PC-9 (cell line): ENCODE measurements at regions not wholly inside any gene's neighbourhood (a gene's known extent, or its start where the extent isn't known, plus 50 kb on each side); places are given as distances from the start of the nearest gene placed in this dataset.
A peak's percentile ranks its signal among the peaks of the same experiment; 100 is the strongest.

Experiments
- BruUV-seq: library from RNA; stranded (reverse); fragments of 400-500 nt; replicated peaks from 2 replicates; lab custom pipeline; 2021; lab: Mats Ljungman, UMichigan
- CTCF ChIA-PET: fragments of 300-600 bp; sonication (Branson Sonifier 250); formaldehyde crosslinking; loops from one replicate; lab custom pipeline; 2022; ENCODE audit warnings: antibody characterized with exemption; lab: Charles Lee
- POLR2A ChIA-PET: fragments of 300-600 bp; sonication (Branson Sonifier 250); formaldehyde crosslinking; loops from one replicate; lab custom pipeline; 2022; ENCODE audit warnings: antibody characterized with exemption; ENCODE audit not compliant: unreplicated experiment; lab: Charles Lee
- DNase-seq, 2 experiments: peaks; one replicate each; pipeline versions ENCODE4 v3.0.0 to v3.0.0-alpha.2; 2015 to 2022; ENCODE audit warnings: mixed read lengths in 1 of 2
- H2AFZ ChIP-seq: fragments of 200-600 bp; sonication (generic); 2 replicates; pipeline ENCODE4 v1.8.1; 2017; ENCODE audit warnings: antibody characterized with exemption
- H3F3A ChIP-seq: fragments of 200-600 bp; sonication (generic); 2 replicates; pipeline ENCODE4 v1.8.1; 2017; ENCODE audit warnings: antibody characterized with exemption, mild to moderate bottlenecking, low read depth; ENCODE audit not compliant: insufficient read depth
- H3K27ac ChIP-seq: fragments of 200-600 bp; sonication (generic); 2 replicates; pipeline ENCODE4 v1.6.1; 2016; ENCODE audit warnings: mixed run types
- H3K27me3 ChIP-seq: fragments of 200-600 bp; sonication (generic); 2 replicates; pipeline ENCODE4 v1.6.1; 2016; ENCODE audit warnings: low read depth, mixed run types; ENCODE audit not compliant: insufficient read depth
- H3K36me3 ChIP-seq: fragments of 200-600 bp; sonication (generic); 2 replicates; pipeline ENCODE4 v1.6.1; 2016; ENCODE audit warnings: low read depth, mixed run types
- H3K4me1 ChIP-seq: fragments of 200-600 bp; sonication (generic); replicated peaks from 2 replicates; pipeline ENCODE4 v1.6.1; 2016; ENCODE audit warnings: mixed run types; ENCODE audit not compliant: insufficient read depth
- H3K4me2 ChIP-seq: fragments of 200-600 bp; sonication (generic); 2 replicates; pipeline ENCODE4 v1.6.1; 2017; ENCODE audit warnings: mixed run types
- H3K4me3 ChIP-seq: fragments of 200-600 bp; sonication (generic); 2 replicates; pipeline ENCODE4 v1.6.1; 2016; ENCODE audit warnings: mixed run types
- H3K79me2 ChIP-seq: fragments of 200-600 bp; sonication (generic); 2 replicates; pipeline ENCODE4 v1.6.1; 2017; ENCODE audit warnings: low read depth, mixed run types
- H3K9me2 ChIP-seq: fragments of 200-600 bp; sonication (generic); 2 replicates; pipeline ENCODE4 v1.8.1; 2017; ENCODE audit warnings: mild to moderate bottlenecking; ENCODE audit not compliant: insufficient read depth
- H3K9me3 ChIP-seq: fragments of 200-600 bp; sonication (generic); 2 replicates; pipeline ENCODE4 v1.8.1; 2016; ENCODE audit warnings: low read depth; ENCODE audit not compliant: insufficient read depth
- H4K20me1 ChIP-seq: fragments of 200-600 bp; sonication (generic); 2 replicates; pipeline ENCODE4 v1.8.1; 2017; ENCODE audit not compliant: insufficient read depth
- EZH2 ChIP-seq: fragments of 200-600 bp; sonication (generic); IDR thresholded peaks from 2 replicates; pipeline ENCODE4 v1.8.0; 2017; ENCODE audit warnings: antibody characterized with exemption, low read depth
- intact Hi-C: fragments of 100-400 bp; cut with micrococcal nuclease; formaldehyde crosslinking; loops from one replicate; pipeline ENCODE4 v1.10.0; 2022; ENCODE audit not compliant: unreplicated experiment
- TF ChIP-seq, protein P1 (sequence below): fragments of 200-600 bp; sonication (generic); conservative IDR thresholded peaks from 2 replicates; pipeline ENCODE4 v1.6.1; 2017; ENCODE audit warnings: mixed run types, antibody characterized with exemption, mild to moderate bottlenecking, moderate library complexity

DNA sequence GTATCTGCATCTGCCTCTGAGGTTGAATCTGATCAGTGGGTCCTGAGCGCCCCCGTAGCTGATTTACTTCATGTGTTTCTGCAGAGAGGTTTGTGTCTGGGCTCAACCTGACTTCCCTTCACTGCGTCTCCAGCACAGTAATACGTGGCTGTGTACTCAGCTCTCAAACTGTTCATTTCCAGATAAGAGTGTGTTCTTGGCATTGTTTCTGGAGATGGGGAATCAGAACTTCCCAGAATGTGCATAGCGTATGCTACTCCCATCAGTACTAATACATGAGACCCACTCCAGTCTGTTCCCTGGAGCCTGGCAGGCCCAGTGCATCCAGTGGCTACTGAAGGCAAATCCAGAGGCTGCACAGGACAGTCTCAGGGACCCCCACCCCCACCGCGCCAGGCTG is 1297.2 kb downstream of the TMEM121 start:
- Histone ChIP-seq H3K4me3 (no peak overlapping the region), H3K4me1 (no peaks in the 10 kb centered on the region), H3K9me2 (no peaks in the 10 kb centered on the region), H3K27ac (no peak overlapping the region), H3K4me2 (no peak overlapping the region), H3K9me3 (no peaks in the 10 kb centered on the region), H3F3A (no peaks in the 10 kb centered on the region), H3K36me3 (no peaks in the 10 kb centered on the region), H2AFZ (no peak overlapping the region), H3K27me3 (peaks cover 8% of the 10 kb centered on the region; the same call in 1 of the 2 replicates), H4K20me1 (no peaks in the 10 kb centered on the region; the same call in 1 of the 2 replicates), H3K79me2 (no peaks in the 10 kb centered on the region)
- intact Hi-C loops, result no loop called here
- ChIA-PET CTCF (no interaction called here), POLR2A (no interaction called here)
- DNase-seq, result no peak
- TF ChIP-seq, protein P1, sequence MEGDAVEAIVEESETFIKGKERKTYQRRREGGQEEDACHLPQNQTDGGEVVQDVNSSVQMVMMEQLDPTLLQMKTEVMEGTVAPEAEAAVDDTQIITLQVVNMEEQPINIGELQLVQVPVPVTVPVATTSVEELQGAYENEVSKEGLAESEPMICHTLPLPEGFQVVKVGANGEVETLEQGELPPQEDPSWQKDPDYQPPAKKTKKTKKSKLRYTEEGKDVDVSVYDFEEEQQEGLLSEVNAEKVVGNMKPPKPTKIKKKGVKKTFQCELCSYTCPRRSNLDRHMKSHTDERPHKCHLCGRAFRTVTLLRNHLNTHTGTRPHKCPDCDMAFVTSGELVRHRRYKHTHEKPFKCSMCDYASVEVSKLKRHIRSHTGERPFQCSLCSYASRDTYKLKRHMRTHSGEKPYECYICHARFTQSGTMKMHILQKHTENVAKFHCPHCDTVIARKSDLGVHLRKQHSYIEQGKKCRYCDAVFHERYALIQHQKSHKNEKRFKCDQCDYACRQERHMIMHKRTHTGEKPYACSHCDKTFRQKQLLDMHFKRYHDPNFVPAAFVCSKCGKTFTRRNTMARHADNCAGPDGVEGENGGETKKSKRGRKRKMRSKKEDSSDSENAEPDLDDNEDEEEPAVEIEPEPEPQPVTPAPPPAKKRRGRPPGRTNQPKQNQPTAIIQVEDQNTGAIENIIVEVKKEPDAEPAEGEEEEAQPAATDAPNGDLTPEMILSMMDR, result no peak
- TF ChIP-seq EZH2, result no peak
- BruUV-seq, result no TSS peak

DNA sequence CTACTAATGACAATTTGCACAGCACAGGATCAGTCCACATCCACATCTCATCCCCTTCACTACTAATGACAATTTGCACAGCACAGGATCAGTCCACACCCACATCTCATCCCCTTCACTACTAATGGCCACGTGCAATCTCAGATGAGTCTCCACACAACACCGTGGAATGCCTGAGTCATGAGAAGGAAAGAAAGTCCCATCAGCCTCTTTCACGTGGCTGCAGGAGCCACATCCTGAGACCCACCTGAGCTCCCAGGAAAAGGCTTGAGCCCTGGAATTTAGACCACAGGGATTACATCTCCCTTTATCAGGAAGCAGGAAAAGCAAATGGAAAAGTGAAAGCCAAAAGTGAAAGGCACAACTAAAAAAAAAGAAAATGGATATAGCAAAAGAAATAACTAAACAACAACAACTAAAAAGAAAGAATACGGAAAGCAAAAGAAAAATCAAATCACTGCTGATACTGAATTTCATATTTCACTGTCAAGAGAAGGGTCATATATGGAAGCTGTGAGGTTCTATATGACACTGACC is 1300.5 kb downstream of the TMEM121 start:
- Histone ChIP-seq H2AFZ (no peak overlapping the region), H3K9me3 (no peaks in the 10 kb centered on the region), H3F3A (no peaks in the 10 kb centered on the region), H3K4me1 (no peaks in the 10 kb centered on the region), H3K9me2 (no peaks in the 10 kb centered on the region), H3K4me3 (no peak overlapping the region), H3K4me2 (no peak overlapping the region), H3K27ac (no peak overlapping the region), H3K79me2 (no peaks in the 10 kb centered on the region), H3K36me3 (no peaks in the 10 kb centered on the region), H4K20me1 (no peaks in the 10 kb centered on the region), H3K27me3 (peaks cover 8% of the 10 kb centered on the region; the same call in 1 of the 2 replicates)
- ChIA-PET CTCF (no interaction called here), POLR2A (no interaction called here)
- no peak for DNase-seq
- TF ChIP-seq, protein P1, result no peak
- TF ChIP-seq EZH2, result no peak
- intact Hi-C loops, result no loop called here
- BruUV-seq, result no TSS peak

DNA sequence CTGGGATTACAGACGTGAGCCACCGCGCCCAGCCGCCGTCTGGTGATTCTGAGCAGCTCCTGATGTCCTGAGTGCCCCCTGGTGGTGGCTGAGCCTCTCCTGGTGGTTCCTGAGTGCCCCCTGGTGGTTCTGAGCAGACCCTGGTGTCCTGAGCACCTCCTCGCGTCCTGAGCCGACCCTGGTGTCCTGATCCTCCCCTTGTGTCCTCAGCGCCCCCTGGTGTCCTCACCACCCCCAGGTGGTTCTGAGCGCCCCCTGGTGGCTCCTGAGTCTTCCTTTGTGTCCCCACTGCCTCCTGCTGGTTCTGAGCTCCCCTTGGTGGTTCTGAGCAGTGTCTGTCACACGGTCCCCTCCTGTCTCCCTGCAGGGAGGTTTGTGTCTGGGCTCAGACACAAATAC is 1304.9 kb downstream of the TMEM121 start:
- no peaks in the 10 kb centered on the region for H3K9me3 ChIP-seq
- CTCF ChIA-PET, result interaction anchor here (1.0 kb wide), 1 partner anchor 16 kb away, joined by 3 read pairs; no protein-coding TSS in a partner anchor
- H3F3A ChIP-seq, result no peaks in the 10 kb centered on the region
- no peaks in the 10 kb centered on the region for H3K79me2 ChIP-seq
- no peak overlapping the region for H3K27ac ChIP-seq
- H3K36me3 ChIP-seq, result no peaks in the 10 kb centered on the region
- no peaks in the 10 kb centered on the region for H3K27me3 ChIP-seq
- no peaks in the 10 kb centered on the region for H4K20me1 ChIP-seq
- H2AFZ ChIP-seq, result no peak overlapping the region
- no peaks in the 10 kb centered on the region for H3K4me1 ChIP-seq
- DNase-seq, result no peak
- no peak overlapping the region for H3K4me3 ChIP-seq
- H3K9me2 ChIP-seq, result no peaks in the 10 kb centered on the region
- TF ChIP-seq EZH2, result no peak
- TF ChIP-seq, protein P1, result peak; percentile 43; the same call in 1 of the 2 replicates
- POLR2A ChIA-PET, result no interaction called here
- no peak overlapping the region for H3K4me2 ChIP-seq
- no TSS peak for BruUV-seq
- intact Hi-C loops, result no loop called here
